Breast epithelium (tissue), 4 donors: ENCODE measurements at regions not wholly inside any gene's neighbourhood (a gene's known extent, or its start where the extent isn't known, plus 50 kb on each side); places are given as distances from the start of the nearest gene placed in this dataset.

Source experiments
- DNase-seq, 2 donors: peaks; one replicate each; pipeline ENCODE4 v3.0.0-alpha.2; 2019; ENCODE audit warnings: low spot score in 2 of 2
- H3K27ac ChIP-seq, 2 donors: fragments of 200-600 bp; sonication (generic) in 1 of 2; one replicate each; pipeline ENCODE4 v1.5.1; 2016 to 2019; ENCODE audit warnings: mild to moderate bottlenecking in 1 of 2
- H3K27me3 ChIP-seq, 2 donors: fragments of 200-600 bp; sonication (generic) in 1 of 2; one replicate each; pipeline versions ENCODE4 v1.5.1 to v1.6.0; 2017 to 2019; ENCODE audit warnings: control low read depth in 1 of 2, mild to moderate bottlenecking in 1 of 2
- H3K36me3 ChIP-seq: fragments of 200-600 bp; one replicate; pipeline ENCODE4 v1.5.1; 2019
- H3K4me1 ChIP-seq, 2 donors: fragments of 200-600 bp; sonication (generic); one replicate each; pipeline ENCODE4 v1.5.1; 2016 to 2019; ENCODE audit warnings: control low read depth in 1 of 2
- H3K4me3 ChIP-seq, 3 donors: fragments of 200-600 bp; sonication (generic); 1 replicate in 2 of 3; 2 replicates in 1 of 3; pipeline ENCODE4 v1.5.1; 2016 to 2019; ENCODE audit warnings: mild to moderate bottlenecking in 3 of 3, moderate library complexity in 2 of 3
- H3K9me3 ChIP-seq, 2 donors: fragments of 200-600 bp; sonication (generic) in 1 of 2; one replicate each; pipeline ENCODE4 v1.5.1; 2016 to 2019; ENCODE audit warnings: control low read depth in 1 of 2
- POLR2A ChIP-seq: fragments of 450-650 bp; IDR thresholded peaks from one replicate; pipeline ENCODE4 v1.6.1; 2016; ENCODE audit warnings: antibody characterized with exemption, mild to moderate bottlenecking, moderate library complexity
- POLR2AphosphoS5 ChIP-seq, 3 donors: sonication (generic); formaldehyde crosslinking; IDR thresholded peaks; one replicate each; pipeline ENCODE4 v1.6.1; 2017; ENCODE audit warnings: antibody characterized with exemption in 3 of 3
- intact Hi-C: fragments of 100-400 bp; cut with DNase I; formaldehyde crosslinking; loops from one replicate; pipeline ENCODE4 v1.15.1; 2023; ENCODE audit warnings: low total_unique reads
- TF ChIP-seq, protein P1 (sequence below), 3 donors: fragments of 450-650 bp; IDR thresholded peaks; one replicate each; pipeline ENCODE4 v1.5.1; 2016 to 2017; ENCODE audit warnings: antibody characterized with exemption in 3 of 3, mild to moderate bottlenecking in 3 of 3, moderate library complexity in 3 of 3

DNA sequence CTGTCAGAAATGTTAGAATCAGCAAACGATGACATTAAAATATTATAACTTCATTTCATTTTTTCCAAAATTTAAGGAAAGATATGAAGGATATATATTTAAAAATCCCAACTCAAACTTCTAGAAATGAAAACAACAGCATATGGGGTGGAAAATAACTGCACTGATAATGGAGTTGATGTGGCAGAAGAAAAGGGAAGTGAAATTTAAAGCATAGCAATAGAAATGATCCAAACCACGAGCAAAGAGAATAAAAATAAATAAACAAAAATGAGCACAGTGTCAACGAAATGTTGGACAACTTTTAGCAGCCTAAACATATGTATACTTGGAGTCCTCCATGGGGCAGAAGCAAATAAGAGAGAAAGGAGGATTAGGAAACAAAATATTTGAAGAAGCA lies 280.2 kb downstream of the KCNJ3 start:
- intact Hi-C loops = no loop called here
- no peak for TF ChIP-seq POLR2AphosphoS5 (IDR thresholded peaks at IDR 0.05)
- TF ChIP-seq POLR2A = no peak
- no peaks in the 10 kb centered on the region for H3K4me1 ChIP-seq
- H3K36me3 ChIP-seq = no peaks in the 10 kb centered on the region
- no peaks in the 10 kb centered on the region for H3K27me3 ChIP-seq
- no peak overlapping the region for H3K27ac ChIP-seq
- no peaks in the 10 kb centered on the region for H3K9me3 ChIP-seq
- no peak for DNase-seq
- H3K4me3 ChIP-seq = no peak overlapping the region

GRCh38 chr2:154978244-154978643 lies 279.7 kb downstream of the KCNJ3 start:
- no peaks in the 10 kb centered on the region for H3K9me3 ChIP-seq
- no peak overlapping the region for H3K4me3 ChIP-seq
- H3K27ac ChIP-seq = no peak overlapping the region
- H3K4me1 ChIP-seq = no peaks in the 10 kb centered on the region
- intact Hi-C loops = no loop called here
- no peak for DNase-seq
- H3K36me3 ChIP-seq = no peaks in the 10 kb centered on the region
- no peaks in the 10 kb centered on the region for H3K27me3 ChIP-seq
- TF ChIP-seq POLR2AphosphoS5 (IDR thresholded peaks at IDR 0.05) (no peak), POLR2A (no peak)
- TF ChIP-seq, protein P1, sequence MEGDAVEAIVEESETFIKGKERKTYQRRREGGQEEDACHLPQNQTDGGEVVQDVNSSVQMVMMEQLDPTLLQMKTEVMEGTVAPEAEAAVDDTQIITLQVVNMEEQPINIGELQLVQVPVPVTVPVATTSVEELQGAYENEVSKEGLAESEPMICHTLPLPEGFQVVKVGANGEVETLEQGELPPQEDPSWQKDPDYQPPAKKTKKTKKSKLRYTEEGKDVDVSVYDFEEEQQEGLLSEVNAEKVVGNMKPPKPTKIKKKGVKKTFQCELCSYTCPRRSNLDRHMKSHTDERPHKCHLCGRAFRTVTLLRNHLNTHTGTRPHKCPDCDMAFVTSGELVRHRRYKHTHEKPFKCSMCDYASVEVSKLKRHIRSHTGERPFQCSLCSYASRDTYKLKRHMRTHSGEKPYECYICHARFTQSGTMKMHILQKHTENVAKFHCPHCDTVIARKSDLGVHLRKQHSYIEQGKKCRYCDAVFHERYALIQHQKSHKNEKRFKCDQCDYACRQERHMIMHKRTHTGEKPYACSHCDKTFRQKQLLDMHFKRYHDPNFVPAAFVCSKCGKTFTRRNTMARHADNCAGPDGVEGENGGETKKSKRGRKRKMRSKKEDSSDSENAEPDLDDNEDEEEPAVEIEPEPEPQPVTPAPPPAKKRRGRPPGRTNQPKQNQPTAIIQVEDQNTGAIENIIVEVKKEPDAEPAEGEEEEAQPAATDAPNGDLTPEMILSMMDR (IDR thresholded peaks at IDR 0.05) = no peak

DNA sequence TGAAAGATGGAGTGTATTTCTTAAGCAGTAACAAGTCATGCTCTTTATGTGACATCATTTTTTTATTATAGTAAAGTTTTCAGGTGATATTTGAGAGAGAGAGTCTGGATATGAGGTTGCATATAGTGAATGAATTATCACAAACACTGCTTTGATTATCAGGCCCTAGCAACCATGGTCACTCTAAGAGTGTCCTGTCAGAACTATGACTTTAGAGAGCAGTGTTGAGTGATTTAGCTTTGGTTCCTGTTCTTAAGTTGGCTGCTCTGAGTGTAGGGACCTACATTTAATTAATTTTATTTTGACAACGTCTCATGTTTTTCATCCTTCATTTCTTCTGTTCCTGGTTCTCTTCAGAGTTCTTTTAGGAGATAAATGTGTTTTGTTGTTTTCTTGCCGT lies 275.5 kb downstream of the KCNJ3 start:
- TF ChIP-seq POLR2A = no peak
- TF ChIP-seq, protein P1 (IDR thresholded peaks at IDR 0.05) = no peak
- TF ChIP-seq POLR2AphosphoS5 (IDR thresholded peaks at IDR 0.05) = no peak

DNA sequence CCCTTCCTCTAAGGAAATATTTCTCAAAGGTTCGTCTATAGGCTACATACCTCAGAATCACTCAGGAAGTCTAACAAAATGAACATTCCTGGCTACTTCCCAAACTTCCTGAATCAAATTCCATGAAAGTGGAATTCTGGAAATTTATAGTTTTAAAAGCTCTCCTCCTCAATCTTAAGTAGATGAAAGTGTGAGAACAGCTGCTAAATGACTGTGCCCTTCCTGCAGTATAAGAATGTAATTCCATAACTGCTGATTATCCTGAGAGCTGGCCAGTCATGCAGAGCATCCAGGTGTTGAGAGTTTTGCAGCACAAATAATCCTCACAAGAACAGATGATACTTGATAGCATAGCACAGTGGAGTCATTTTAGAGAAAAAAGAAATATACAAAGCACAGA lies 265.0 kb downstream of the KCNJ3 start:
- DNase-seq = no peak
- no peaks in the 10 kb centered on the region for H3K9me3 ChIP-seq
- no peaks in the 10 kb centered on the region for H3K27me3 ChIP-seq
- H3K4me1 ChIP-seq = no peaks in the 10 kb centered on the region
- H3K27ac ChIP-seq = no peak overlapping the region
- TF ChIP-seq, protein P1 (IDR thresholded peaks at IDR 0.05) = no peak
- TF ChIP-seq POLR2A = no peak
- TF ChIP-seq POLR2AphosphoS5 (IDR thresholded peaks at IDR 0.05) = no peak
- intact Hi-C loops = no loop called here
- no peak overlapping the region for H3K4me3 ChIP-seq
- H3K36me3 ChIP-seq = no peaks in the 10 kb centered on the region

More for the DNA sequence above, 275.5 kb downstream of the KCNJ3 start:
- Histone ChIP-seq H3K4me3 (no peak overlapping the region), H3K9me3 (no peaks in the 10 kb centered on the region), H3K27ac (no peak overlapping the region), H3K4me1 (no peaks in the 10 kb centered on the region), H3K36me3 (no peaks in the 10 kb centered on the region), H3K27me3 (no peaks in the 10 kb centered on the region)
- no peak for DNase-seq
- intact Hi-C loops = no loop called here

GRCh38 chr2:154961676-154962075 lies 263.2 kb downstream of the KCNJ3 start:
- intact Hi-C loops = no loop called here
- no peak for DNase-seq
- no peak overlapping the region for H3K27ac ChIP-seq
- H3K4me3 ChIP-seq = no peak overlapping the region
- H3K4me1 ChIP-seq = no peaks in the 10 kb centered on the region
- no peaks in the 10 kb centered on the region for H3K36me3 ChIP-seq
- no peaks in the 10 kb centered on the region for H3K27me3 ChIP-seq
- TF ChIP-seq, protein P1 (IDR thresholded peaks at IDR 0.05) = no peak
- TF ChIP-seq POLR2AphosphoS5 (IDR thresholded peaks at IDR 0.05) (no peak), POLR2A (no peak)
- no peaks in the 10 kb centered on the region for H3K9me3 ChIP-seq
